NB4 (cell line): ENCODE measurements at regions not wholly inside any gene's neighbourhood (a gene's known extent, or its start where the extent isn't known, plus 50 kb on each side); places are given as distances from the start of the nearest gene placed in this dataset.

Experiments
- CTCF ChIP-seq: IDR thresholded peaks from one replicate; pipeline ENCODE4 v1.5.1; 2012; ENCODE audit warnings: low read depth, low read length
- MAX ChIP-seq: IDR thresholded peaks from 2 replicates; pipeline ENCODE4 v1.6.1; 2011; ENCODE audit warnings: low read depth, low read length
- MYC ChIP-seq: IDR thresholded peaks from 2 replicates; pipeline ENCODE4 v1.6.1; 2011; ENCODE audit warnings: low read depth, low read length
- POLR2A ChIP-seq: IDR thresholded peaks from 2 replicates; pipeline ENCODE4 v1.6.1; 2011; ENCODE audit warnings: mild to moderate bottlenecking; ENCODE audit not compliant: insufficient read length; ENCODE audit errors: extremely low read depth

- TF ChIP-seq CTCF (no peak), POLR2A (no peak), MAX (no peak), MYC (no peak)
These were observed 724.6 kb upstream of the TYRP1 start for GRCh38 chr9:11968631-11969030.
